ENCODE measurements at regions not wholly inside any gene's neighbourhood (a gene's known extent, or its start where the extent isn't known, plus 50 kb on each side); places are given as distances from the start of the nearest gene placed in this dataset.
"Not testable (repeated sequence)": the region's sequence is repeated elsewhere in the genome, so short reads cannot be mapped to it uniquely, and the experiment has no call there.

DNA sequence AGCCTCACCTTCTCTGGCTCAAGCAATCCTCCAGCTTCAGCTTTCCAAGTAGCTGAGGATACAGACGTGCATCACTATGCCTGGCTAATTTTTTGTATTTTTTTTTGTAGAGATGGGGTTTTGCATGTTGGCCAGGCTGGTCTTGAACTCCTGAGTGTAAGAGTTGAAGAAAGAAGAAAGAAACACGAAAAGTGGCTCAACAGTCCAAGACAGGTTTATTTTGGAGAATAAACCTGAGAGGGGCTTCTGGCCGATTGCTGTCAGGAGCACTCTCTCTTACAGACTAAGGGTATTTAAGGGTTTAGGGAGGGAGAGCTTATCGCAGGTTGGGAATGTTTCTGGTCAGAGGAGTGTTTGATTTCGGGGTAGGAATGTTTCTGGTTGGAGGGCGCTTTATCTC lies 75.9 kb downstream of the RRM2 start:
- DNase-seq (ENCODE audit: low read depth in 2 of 2): not testable (repeated sequence)

DNA sequence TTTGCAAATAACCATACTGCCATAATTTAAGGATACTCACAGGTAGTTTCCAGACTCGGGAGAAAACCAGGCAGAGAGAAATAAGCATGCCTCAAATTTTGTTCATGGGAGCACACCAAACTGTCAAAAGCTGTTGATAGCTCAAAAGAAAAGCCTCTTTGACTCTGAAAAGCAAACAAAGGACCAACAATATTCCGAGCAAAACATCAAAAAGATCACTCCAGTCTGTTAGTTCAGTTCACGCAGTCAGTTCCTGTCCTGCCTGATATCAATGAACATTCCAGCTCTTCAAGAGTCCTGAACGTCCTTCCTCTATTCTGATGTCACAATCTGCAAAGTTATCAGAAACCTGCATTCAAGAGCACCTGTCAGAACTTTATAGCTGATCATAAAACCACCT lies 78.7 kb downstream of the RRM2 start:
- DNase-seq (ENCODE audit: low read depth in 2 of 2): no peak

DNA sequence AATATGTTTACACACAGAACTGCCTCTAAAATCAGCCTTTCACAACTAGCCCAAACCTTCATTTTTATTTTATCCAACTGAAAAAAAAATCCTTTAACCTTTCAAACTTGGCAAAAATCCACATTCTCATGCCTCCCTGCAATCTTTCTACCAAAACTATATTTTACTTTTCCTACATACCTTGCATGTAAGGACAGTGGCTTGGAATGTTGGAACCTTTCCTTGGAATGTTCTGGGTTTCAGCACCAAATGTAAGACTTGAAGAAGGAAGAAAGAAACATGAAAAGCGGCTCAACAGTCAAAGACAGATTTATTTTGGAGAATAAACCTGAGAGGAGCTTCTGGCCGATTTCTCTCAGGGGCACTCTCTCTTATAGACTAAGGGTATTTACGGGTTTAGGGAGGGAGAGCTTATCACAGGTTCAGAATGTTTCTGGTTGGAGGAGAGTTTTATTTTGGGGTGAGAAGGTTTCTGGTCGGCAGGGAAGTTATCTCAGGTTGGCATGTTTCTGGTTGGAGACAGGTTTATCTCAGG lies 79.7 kb downstream of the RRM2 start:
- no peak for DNase-seq (ENCODE audit: low read depth in 2 of 2)

DNA sequence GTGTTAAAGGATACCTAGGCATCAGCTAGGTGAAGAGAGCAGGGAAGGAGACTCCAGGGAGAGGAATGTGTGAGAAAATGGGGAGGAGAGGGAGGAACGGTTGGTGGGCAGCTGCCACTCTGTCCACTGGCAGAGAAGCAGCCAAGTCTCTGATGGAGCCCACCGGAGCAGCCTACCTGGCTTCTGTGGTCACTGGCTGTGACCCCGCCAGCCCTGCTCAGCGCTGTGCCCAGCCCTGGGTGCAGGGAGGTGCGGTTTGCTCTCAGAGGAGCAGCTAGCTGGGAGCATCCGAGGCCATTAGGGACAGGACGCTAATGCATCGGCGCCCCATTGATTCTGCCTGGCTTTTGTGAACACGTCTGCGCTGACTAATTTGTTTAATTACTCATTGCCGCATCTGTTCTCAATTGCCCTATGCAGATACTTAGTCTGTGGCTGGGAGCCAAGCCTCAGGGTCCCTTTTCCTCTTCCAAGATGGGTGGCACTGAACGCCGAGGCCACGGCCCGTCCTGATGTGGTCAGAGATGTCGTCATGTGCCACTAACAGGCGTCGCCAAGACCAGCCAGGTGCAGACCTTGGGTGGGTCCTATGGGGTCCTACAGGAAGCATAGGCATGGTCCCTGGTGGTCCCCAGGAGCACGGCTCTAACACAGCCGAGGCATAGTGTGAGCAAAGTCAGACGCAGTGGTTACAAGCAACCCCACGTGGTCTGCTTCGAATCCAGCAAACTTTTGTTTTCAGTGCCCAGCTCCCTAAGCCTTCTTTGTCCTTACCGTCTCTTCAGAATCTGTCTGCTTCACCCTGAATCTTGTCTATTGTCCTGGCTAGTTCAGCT lies 82.0 kb downstream of the RRM2 start:
- DNase-seq (ENCODE audit: low read depth in 2 of 2): no peak

DNA sequence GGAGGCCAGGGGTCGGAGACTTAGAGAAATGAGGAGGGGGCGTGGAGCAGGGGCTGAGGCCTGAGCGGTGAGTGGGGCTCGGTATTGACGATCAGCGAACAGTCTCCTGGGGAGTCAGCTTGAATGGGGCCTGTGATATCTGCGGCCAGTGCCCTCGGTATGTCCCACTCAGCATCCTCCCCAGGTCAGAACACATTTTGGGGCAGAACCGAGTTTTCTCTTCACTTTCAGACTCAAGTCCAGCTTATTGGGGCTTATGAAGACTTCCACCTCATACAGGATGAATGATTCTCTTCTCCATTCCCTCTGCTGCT lies 82.6 kb downstream of the RRM2 start:
- no peak for DNase-seq (ENCODE audit: low read depth in 2 of 2)

DNA sequence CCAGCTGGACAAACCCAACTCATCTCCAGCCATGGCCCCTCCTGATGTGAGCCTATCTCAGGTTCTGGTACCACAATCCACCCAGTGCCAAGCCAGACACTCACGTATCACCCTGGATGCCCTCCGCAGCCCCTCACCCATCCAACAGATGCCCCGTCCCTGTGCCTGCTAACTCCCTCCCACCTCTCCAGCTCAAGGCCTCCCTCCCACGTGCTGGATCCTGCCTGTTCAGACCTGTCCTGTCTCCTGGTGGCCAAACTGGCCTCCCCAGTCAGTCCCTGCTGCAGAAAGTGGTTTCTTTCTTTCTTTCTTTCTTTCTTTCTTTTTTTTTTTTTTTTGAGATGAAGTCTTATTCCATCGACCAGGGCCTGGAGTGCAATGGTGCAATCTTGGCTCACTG lies 86.2 kb downstream of the RRM2 start:
- DNase-seq (ENCODE audit: low read depth in 2 of 2): no peak

DNA sequence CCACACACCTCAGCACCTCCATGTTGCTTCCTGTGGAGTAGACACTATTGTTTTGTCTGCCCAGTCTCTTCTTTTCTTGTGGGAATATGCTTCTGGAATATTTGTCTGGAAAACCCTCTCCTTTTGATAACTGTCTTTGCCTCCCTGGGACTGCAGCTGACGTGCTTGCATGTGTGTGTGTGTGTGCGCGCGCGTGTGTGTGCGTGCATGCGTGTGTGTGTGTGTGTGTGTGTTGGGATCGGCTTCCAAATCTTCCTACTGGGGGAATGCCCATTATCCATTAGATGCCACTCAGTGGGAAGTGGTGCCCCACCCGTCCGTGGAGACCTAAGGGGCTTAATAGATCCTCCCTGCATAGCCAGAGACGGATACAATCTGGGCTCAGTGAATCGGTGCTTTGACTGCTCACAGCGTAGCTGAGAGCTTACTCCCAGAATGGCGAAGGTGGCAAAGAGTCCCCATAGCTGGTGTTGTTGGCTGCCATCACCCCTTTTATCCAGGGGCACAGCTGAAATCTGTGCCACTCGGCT lies 86.9 kb downstream of the RRM2 start:
- no peak for DNase-seq (ENCODE audit: low read depth in 2 of 2)

DNA sequence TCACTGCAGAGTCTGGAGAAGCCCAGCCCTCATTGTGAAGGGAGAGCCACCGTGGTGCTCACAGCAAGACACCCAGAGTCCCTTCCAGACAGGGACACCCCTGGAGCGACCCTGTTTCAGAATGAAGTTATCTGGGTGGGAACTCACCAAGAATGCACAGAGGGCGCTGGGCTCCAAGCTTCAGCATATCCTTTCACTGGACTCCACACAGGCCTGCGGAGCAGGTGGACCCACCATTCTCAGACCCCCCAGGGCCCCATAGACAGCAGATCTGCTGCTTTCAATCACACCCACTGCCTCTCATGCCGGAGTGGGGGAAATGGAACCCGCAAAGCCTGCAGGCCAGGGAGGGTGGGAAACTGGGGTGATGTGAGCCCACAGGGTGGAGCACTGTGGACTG lies 87.8 kb downstream of the RRM2 start:
- no peak for DNase-seq (ENCODE audit: low read depth in 2 of 2)

DNA sequence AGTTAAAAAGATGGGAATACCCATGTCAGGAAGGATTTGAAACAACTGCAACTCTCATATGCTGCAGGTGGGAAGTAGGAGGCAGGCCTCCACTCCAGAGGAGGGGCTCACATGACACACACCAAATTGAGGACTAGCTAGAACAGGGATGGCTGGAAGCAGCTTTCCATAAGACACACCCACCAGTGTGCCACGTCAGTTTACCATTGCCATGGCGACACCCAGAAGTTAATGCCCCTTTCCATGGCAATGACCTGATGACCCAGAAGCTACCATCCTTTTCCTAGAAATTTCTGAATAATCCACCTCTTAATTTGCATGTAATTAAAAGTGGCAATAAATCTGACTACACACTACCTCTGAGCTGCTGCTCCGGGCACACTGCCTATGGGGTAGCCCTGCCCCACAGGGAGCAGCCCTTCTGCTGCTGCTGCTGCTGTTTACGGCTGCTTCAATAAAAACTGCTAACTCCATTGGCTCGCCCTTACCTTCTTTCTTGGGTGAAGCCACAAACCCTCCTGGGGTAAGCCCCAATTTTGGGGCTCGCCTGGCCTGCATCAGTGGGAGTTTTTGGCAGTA lies 89.4 kb downstream of the RRM2 start:
- no peak for DNase-seq (ENCODE audit: low read depth in 2 of 2)

DNA sequence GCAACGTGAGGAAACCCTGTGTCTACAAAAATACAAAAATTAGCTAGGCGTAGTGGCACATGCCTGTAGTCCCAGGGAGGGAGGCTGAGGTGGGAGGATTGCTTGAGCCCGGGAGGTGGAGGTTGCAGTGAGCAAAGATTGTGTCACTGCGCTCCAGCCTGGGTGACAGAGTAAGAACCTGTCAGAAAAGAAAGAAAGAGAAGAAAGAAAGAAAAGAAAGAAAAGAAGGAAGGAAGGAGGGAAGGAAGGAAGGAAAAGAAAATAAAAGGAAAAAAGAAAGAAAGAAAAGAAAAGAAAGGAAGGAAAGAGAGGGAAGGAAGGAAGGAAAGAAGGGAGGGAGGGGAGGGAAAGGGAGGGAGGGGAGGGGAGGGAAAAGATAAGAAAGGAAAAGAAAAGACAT lies 89.9 kb upstream of the HPCAL1 start:
- DNase-seq (ENCODE audit: low read depth in 2 of 2): no peak

DNA sequence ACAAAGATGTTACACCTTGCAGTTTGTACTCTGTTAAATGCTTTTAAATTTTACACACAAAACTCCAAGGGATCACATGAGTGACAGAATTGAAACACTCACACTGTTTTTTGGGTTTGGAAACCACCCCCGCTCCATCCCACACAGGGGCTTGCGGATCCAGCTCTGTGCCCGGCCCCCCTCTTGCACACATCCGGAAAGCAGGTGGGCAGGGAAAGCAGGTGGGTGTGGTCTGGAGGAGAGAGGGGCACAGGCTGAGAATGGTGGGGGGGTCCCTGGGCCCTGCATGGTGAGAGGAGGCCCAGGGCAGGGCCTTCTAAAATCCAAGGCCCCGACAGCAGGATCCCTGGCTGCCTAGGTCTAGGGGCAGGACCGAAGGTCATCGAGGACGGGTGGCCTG lies 88.5 kb upstream of the HPCAL1 start:
- no peak for DNase-seq (ENCODE audit: low read depth in 2 of 2)

DNA sequence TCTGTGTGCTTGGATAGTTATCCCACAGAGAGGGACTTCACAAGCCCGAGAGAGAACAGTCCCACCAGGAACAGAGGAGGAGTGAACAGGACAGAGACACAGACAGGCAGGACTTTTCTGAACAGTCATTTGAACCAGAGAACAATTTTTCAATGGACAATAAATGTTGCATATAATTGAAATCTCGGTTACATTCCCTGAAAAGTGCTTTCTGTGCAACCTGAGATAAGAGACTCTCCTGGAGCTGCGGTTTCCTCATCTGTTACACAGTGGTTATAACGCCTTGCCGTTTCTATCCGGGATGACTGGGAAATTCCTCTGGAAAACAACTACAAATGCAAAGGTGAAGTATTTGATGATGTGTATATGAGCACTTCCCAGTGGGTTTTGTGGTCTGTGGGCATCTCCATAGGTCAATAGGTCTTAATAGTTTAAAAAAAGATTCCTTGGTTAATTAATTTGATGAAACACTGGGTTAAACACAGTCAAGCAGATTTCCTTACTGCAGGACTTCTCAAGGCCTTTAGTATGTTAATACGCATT lies 87.2 kb upstream of the HPCAL1 start:
- no peak for DNase-seq (ENCODE audit: low read depth in 2 of 2)

DNA sequence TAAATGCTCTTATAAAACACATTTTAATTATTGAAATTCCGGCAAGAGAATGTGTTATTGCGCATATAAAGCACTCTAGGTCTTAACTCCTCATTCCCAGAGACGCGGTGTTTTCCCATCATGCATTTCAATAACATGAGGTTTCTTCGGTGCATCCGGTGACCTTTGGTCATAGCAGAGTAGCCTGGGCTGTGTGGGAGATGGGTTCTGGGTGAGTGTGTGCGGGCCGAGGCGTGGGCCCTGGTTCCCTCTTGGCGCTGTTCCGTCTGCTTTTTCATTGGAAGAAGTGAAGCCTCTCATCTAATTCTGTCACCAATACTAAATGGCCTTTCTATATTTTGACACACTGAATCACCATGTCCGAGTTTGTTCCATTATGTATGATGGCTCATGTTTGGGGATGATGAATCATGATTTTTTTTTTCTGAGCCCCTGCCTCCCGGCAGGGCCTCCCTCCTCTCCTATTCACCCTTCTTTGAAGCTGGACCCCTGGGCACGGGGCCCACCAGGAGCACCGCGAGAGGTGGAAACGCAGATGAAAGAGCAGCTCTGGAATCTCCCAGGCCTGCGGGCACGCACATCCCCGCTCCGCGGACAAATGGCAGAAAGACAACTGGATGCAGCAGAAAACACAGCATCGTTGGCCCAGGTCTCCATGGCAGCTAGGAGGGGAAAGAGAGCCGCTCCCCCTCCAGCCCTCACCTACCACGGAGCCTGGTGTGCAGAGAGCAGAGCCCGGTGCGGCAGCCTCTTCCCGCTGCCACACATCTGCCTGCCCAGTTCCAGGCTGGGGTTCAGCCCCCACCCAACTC lies 85.8 kb upstream of the HPCAL1 start:
- DNase-seq (ENCODE audit: low read depth in 2 of 2): no peak

DNA sequence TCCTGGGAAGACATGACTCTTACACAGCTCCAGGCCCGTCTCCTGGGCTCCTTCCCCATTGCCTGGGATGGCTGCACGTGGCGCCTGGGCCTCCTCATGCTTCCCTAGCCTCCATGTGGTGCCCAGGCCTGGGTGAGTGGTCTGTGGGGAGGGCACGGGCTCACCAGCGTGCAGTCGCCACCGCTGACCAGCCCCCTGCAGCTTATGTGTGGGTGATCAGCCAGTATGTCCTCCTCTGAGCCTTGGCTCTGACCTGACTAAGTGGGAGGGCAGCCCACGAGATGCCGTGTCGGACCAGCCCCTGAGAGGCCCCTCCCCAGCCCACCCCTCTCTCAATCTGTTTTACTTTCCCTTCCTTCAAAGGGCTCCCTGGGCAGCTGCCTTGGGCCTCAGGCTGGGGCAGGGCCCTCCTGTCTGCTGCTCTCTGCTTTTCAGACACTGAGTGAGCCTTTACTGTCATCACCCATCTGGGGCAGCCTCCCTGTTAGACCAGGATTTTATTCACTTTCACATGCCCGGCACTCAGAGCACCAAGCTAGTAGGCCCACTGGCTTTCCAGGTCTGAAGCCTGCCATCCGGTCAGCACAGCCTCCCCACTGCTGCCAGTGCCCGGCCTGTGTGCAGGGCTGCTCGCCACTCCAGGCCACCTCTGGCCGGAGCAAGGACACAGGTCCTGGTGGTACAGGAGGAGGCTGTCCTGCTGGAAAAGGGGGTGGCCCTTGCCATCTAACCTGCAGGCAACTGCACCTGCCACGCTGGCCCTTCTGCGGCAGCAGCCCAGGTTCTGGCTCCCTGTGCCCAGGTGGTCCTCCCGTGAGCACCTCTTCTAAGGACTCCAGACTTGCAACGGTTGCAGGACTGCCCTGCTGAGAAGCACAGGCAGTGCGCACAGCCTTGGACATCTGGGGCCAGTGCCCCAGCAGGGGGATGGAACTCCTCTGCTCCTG lies 84.9 kb upstream of the HPCAL1 start:
- DNase-seq (ENCODE audit: low read depth in 2 of 2): no peak

DNA sequence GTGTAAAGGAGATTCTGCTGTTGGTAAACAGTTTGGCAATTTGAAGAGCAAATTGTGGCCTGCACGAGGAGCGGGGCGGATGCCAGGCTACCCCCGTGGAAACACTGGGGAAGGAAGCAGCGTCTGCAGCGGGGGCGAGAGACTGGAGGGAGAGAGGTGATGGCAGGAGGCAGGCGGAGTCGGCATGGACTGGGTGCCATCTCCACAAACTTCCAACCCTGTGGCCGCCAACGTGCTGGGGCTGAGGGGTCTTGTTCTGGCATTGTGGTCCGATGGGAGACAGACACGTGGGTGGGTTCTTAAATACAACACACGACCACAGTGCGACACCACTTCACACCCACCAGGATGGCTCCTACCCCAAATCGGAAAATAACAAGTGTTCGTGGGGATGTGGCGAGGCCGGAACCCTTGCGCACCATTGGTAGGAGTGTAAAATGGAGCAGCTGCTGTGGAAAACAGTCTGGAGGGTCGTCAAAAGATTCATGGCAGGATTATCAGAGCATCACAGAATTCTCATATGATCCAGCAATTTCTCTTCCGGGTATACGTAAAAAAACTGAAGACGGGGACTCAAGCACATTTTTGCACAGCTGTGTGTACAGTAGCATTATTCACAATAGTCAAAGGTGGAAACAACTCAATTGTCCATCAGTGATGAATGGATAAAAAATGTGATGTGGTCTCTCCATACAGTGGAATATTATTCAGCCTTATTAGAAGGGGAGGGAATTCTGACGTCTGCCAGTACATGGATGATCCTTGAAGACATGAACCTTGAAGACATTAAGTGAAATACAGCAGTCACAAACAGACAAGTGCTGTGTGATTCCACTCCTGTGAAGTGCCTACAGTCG lies 82.4 kb upstream of the HPCAL1 start:
- no peak for DNase-seq (ENCODE audit: low read depth in 2 of 2)

DNA sequence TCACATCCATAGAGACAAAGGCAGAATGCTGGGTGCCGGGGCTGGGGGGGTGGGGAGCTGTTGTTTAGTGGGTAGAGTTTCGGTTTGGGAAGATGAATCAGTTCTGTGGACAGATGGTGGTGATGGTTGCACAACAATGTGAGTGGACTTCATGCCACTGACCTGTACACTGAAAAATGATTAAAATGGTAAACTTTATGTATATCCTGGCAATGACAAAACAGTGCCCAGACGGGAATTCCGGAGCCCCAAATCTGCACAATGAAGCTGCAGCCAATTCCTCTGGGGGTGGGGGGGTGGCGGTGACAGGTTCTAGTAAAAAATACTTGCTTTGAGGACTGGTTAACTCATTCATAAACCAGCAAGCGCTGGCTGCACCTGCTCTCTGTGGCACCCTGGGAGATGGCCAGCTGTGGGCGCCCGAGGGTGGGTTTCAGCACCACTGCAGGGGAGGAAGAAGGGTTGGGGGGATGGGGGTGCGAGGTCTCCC lies 81.8 kb upstream of the HPCAL1 start:
- DNase-seq (ENCODE audit: low read depth in 2 of 2): peak in 1 of 2 donors; percentile 5

DNA sequence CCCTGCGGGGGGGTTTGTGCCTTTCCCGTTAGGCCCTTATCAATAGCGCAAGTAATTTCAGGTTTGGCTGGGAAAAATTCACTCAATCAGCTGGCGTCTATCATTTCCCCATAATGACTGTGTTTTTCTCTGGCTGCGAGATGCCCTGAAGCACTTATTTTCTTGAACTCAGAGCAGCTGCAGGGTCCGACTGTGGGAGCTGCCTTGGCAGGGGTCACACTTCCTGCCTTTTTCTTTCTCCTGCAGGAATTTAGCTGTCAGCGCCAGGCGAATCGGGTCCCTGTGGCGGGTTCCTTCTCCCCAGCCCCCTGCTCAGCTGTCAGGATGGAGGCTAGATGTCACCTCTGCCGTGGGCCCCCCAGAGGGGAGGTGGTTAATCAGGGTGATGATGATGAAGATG lies 81.3 kb upstream of the HPCAL1 start:
- DNase-seq (ENCODE audit: low read depth in 2 of 2): no peak

DNA sequence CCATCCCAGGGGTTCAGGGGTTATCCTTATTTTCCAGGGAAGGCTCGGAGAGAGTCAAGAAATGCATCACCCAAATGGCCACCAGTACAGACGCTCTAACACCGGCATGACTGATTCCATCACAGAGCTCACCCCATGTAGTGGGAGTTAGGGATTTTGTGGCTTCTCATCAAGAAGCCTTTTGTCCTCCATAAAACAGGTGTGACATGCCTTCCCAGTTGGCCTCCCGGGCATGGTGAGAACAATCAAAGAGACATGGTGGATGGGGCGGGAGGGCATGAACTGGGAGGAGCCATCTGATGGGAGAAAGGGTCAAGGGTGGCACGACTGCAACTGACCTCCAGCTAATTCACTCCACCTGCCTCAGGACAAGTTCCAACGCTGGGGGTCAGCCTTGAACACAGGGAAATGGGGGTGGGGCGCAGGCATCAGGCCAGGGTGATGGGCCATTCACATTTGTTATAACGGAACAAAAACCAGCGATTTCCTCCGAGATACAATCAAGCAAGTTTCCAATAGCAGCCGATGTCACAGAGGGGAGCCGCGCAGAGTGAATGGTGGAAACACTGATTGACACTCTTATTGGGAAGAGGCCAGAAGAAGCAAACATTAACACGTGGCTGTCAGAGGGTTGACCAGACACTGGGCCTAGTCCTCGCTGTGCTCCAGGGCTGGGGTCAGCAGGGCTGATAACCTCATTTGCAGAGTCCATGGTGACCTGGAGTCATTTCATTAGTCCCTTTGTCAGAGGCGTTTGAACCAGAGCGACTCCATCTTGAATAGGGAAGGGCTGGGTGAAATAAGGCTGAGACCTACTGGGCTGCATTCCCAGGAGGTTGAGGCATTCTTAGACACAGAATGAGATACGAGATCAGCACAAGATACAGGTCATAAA lies 80.5 kb upstream of the HPCAL1 start:
- no peak for DNase-seq (ENCODE audit: low read depth in 2 of 2)

DNA sequence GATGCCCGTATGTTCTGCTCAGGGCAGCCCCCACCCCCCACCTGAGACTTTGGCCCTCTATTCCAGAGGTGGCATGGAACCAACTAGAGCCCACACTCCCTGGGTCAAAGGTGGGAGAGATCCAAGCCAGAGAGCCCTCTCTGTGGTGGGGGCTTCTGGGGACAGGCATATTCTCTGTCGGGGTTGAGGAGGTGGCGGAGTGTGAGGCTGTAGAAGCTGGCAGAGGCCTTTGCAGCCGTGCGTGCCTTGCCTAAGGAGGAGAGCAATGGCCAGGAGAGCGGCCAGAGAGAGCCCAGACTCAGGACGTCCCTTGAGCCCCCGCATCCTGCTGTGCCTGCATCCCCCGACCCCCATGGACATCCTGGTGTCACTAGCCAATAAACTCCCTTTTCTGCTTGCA lies 79.2 kb upstream of the HPCAL1 start:
- no peak for DNase-seq (ENCODE audit: low read depth in 2 of 2)
